NCI-H1417 (cell line): ENCODE measurements at regions not wholly inside any gene's neighbourhood (a gene's known extent, or its start where the extent isn't known, plus 50 kb on each side); places are given as distances from the start of the nearest gene placed in this dataset.

Experiments used
- DNase-seq, 3 experiments: peaks; one replicate each; lab custom pipeline; 2025; lab: John Stamatoyannopoulos, UW

DNA sequence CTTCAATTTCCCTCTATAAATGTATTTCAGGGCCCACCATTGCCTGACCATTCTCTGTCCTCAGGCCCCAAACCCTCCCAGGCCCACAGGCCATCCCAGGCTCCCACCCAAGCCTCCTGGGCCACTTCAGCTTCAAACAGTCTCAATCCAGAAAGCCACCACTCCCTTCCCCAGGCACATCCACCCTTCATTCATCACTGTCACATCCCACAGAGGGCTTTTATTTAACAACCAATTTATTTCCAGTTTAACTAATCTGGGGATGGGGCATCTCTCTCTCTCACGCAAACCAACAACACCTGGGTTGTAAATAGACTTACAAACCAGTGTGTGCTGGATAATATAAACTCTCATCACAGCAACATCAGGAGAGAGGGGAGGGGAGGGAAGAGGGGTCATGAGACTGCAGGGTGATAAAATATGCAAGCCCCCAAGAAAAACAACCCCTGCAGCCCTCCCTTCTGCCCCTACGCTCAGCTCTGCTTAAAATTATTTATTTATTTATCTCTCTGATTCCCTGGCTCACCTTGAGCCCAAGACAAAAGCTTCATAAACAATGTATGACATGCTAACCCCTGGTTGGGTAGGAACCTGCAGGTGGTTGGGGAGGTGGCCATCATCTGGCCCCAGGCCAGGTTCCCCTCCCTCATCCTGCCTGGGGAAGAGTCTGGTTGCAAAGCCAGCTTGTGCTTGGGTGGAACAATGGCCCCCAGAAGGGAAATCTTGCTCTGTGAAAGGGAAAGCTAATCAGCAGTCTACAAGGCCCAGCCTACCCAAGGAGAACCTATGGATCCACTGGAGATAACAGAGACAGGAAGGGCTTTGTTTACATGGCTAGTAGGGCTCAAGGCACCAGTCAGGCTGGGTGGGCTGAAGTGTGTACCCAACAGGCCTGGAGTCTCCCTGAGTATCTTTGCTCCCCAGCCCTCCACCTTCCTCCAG is 359.2 kb downstream of the BUD13 start:
- peak in 2 of 3 experiments; percentile 86 to 94 for DNase-seq

DNA sequence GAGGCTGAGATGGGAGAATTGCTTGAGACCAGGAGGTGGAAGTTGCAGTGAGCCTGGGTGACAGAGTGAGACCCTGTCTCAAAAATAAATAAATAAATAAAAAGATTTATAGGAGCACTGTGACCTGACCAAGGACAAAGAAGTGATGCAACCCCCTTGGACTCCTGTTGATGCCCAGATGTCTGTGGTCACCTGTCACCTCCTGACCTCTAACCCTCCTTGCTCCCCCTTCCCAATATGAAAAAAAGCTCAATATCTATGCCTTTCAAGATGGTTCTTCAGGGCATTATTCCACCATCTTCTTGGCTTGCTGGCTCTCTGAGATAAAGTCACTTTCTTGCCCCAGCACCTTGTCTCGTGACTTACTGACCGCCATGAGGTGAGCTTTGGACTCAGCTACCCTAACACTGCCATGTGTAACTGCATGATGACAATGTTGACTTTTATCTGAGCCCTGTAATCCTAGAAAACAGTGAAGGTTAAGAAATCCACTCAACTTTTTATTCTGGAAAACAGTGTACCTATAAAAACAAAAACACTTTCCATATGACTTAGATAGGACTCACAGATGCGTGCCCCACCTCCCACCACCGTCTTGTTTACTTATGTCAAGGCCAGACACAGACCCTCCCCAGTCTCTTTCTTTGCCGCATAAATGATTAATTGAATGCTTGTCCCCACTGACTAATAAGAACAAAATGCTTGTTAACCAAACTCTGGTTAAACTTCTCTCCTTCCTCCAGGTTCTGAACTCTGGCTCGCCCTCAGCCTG is 360.5 kb downstream of the BUD13 start:
- peak in 1 of 3 experiments; percentile 46 for DNase-seq

DNA sequence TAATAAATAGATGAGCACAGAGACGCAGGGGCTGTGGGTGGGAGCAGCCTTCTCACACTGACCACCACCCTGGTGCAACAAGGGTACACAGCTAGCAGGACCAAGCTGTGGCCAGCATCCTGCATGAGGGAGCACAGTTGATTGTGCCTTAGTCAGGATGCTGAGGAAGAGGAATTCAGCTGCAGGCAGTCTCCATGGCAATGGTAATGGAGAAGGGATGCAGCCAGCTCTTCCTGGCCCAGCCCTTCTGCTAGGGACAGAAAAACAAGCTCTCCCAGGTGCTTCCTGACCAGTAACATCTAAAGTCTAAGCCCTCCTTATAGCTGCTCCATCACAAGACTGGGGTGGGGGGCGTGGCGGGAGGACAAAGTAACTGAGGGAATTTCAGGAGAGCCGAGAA is 363.5 kb downstream of the BUD13 start:
- DNase-seq: peak in 2 of 3 experiments; percentile 33 to 61

DNA sequence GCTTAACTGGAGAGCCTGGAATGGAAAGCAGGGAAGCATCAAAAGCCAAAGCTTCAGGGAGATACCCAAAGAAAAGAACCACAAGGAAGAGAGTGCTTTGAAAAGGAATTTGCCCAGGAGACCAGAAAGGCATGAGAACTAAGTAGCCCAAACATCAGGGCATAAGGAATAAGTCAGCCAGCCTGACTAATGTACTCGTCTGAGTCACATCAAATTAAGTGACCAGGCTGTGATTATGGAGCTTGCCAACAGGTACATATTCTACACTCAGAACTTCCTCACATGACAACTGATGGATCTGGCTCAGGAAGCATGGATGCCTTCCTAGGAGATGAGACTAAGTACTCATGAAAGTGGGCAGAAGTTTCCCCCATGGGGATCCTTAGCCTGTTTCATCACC is 366.7 kb downstream of the BUD13 start:
- DNase-seq: no peak

DNA sequence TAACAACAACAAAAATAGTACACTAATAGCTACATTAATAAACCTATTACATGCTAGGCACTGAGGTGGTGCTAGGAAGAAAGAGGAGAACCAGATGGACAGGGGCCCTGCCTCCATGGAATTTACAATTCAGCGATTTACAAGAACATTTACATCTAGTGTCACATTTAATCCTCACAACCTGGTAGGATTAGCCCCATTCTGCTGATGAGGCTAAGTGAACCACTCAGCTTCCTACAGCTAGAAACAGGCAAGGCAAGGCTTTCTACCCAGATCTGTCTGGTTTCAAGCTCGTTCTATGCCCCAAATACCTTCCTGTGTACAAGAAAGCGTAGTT is 368.4 kb downstream of the BUD13 start:
- DNase-seq: no peak

DNA sequence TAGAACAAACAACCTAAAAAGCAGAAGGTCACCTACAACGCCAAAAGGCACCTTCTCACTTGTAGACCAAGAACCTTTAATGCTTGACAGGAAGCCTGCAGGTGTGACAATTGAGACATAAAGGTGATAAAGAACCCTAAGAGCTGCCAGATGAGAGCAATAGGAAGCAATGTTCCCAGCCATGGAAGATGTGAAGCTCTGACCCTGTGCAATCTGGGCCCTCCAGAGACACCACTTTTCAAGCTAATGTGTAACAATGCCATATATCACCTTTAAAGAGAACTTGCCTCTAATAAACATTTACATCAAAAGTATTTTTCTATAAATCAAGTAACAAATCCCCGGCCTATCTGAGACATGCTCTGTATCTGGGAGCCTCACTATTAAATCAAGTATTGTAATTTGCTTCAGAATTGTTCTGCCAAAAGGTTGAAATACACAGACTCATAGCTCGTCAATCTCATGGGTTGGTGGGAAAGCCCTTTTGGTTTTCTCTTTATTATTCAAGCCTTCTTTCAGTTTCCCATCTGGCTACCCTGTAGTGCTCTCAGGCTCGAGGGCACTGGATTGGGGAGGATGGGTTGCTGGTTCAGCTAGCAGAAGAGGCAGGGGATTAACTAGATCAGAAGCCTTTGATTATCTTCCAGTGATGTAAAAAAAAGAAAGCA is 368.9 kb downstream of the BUD13 start:
- DNase-seq: peak in 1 of 3 experiments; percentile 66

DNA sequence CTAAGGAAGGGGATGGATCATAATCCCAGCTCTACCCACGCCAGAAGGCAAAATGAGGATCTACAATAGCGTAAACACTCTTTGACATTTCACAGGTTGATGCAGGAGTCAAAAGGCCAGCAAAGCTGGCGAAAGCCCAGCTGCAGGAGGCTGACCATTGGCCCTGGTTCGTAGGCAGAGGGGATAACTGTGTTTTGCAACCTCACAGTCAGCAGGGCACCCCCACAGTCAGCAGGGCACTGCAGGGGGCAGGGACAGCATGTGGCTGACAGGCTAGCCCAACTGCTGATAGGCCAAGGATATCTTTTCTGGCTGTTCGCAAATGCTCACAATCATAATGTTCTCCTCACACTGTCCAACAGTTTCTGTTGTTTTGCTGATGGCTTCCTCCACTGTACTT is 372.7 kb downstream of the BUD13 start:
- DNase-seq: no peak

DNA sequence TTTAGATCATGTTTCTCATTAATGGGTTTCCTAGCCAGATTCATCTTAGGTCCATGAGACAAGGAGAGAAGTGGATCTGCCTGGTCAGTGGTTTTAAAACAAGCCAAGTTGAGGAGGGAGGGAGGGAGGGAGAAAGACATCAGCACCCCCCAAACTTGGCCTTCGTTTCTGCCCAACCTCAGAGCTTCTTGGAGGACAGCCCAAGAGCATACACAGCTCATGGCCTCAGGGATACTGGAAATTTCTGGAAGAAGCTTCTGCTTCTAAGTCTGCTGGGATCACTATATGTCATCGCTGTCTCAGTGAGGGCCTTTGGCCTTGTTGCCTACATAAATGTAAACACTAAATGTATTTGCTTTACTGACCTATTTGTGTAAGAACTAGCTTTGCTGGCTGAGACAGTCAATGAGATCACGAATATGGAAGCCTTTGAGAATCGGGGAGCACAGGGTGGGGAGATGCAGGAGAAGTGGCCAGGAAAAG is 375.1 kb downstream of the BUD13 start:
- DNase-seq: no peak

DNA sequence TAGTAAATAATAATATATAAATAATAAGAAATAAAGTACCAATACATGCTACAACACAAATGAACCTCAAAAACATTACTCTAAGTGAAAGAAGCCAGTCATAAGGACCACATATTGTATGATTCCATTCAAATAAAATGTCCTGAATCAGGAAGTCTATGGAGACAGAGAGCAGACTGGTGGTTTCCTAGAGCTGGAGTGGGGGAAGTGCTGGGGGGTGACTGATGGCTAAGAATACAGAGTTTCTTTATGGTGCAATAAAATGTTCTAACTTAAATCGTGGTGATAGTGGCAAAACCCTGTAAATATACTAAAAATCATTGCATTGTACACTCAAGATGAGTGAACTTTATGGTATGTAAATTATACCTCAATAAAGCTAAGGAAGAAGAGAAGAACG is 376.5 kb downstream of the BUD13 start:
- DNase-seq: no peak

DNA sequence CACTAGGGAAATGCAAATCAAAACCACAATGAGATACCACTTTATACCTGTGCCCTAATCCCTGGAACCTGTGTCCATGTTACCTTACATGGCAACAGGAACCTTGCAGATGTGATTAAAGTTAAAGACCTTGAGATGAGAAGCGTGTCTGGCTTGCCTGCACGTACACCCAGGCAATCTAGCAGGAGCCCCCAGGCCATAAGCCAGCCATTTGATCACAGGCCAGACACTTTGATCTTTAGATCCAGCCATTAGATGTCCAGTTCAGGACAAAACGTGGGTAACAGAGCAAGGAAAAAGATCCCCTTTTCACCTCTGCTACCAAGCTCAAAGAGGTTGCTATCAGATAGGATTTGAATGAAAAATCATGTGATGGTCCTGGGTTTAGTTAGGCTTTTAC is 378.8 kb downstream of the BUD13 start:
- no peak for DNase-seq

DNA sequence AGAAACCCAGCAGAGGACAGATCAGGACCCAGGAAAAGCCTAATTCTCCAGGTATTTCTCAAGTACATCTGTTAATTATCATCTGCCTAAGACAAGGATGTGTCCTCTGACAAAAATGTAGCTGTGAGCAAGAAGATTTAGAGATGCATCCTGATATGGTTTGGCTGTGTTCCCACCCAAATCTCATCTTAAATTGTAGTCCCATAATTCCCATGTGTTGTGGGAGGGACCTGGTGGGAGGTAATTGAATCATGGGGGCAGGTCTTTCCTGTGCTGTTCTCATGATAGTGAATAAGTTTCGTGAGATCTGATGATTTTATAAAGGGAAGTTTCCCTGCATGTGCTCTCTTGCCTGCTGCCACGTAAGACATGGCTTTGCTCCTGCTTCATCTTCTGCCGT is 381.8 kb downstream of the BUD13 start:
- no peak for DNase-seq

DNA sequence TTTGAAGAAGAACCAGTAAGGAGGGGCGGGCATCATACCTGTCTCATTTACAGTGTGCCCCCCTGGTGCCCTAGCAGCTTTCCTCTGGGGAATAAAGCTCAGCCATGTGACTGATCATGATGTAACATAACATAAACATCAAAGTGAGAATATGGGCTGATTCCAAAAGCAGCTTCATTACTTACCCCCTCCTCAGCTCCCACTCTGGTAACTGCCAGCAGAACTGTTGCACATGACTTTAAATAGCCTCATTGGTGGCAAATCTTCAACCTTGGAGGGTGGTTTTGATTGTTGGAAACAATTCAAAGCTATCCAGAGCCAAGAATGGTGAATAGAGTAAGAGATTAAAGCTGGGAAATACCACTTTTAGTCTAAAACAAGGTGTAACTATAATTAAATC is 384.6 kb downstream of the BUD13 start:
- DNase-seq: no peak

DNA sequence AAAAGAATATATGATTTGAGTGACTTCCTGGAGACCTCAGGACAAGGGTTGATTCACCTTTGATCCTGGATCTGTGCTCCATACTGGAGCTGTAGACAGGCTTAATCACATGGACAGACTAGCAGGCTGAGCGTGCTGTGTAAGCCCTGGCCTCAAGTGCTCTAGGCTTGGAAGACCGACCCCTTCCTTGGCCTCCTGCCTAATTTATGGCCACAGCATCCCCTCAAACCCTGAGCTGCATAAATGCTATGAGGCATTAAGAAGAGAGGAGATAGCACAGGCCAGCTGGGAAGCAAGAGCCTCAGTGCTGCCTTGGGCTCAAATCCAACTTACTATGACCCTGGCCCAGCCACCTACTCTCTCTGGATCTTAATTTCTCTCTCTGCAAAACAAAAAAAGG is 385.1 kb downstream of the BUD13 start:
- DNase-seq: no peak

DNA sequence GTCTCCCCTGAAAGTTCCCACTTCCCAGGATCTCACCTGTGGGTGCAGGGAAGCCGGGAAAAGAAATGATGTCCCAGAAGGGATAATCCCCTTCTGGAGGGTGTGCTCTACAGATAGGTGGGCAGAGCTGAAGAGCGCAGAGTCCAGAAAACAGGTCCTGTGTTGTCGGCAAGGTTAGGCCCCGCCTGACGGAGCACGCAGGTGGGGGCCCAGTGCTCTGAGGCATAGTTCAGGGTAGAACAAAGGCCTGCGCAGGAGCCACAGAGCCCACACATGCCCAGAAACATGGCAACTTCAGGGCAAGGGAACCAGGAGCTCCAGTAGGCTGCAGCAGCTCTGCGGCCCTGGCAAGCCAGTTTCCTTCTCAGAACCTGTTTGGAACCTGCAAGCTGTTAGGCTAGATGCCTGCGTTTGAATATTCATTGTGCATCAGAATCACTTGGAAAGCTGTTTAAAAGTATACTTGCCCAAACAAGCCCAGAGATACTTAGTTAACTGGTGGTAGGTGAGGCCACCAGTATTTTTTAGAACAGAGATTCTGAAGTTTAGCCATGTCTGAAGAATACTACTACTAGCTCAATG is 386.6 kb downstream of the BUD13 start:
- DNase-seq: no peak

DNA sequence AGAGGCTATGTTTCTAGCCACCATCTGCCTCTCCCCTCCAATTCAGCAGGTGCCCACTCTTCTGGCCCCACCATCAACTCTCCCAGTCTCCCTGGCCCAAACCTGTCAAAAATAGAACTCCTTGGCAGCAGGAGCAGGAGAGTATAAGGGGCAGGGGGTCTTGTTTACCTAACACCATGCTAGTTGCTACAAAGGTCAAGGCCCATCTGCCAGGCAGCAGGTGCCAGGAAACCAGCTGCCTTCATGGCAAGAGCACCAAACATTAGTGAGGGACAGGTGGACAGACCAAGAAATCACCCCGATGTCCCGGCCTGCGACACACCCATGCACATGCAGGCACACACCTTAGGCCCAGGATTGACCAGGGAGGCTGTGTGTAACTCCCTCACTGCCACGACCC is 387.9 kb downstream of the BUD13 start:
- DNase-seq: peak in 2 of 3 experiments; percentile 14 to 59

DNA sequence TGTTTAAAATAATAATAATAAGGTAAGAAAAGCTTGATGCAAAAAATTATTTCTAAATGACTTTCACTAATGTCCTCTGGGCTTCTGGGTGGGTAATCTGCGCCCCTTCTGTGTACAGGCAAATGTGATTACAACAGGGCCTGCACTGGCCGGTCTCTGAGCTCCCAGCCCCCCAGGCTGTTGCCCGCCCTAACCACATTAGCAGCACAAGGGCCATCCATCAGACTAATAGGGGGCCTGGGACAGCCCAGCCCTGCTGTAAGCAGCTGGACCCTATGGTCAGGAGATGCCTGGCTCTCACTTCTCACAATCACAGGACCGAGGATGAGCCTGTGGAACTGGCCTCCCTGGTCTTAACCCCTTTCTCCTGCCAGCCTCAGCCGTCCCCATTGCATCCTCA is 388.4 kb downstream of the BUD13 start:
- DNase-seq: peak in 1 of 3 experiments; percentile 34

DNA sequence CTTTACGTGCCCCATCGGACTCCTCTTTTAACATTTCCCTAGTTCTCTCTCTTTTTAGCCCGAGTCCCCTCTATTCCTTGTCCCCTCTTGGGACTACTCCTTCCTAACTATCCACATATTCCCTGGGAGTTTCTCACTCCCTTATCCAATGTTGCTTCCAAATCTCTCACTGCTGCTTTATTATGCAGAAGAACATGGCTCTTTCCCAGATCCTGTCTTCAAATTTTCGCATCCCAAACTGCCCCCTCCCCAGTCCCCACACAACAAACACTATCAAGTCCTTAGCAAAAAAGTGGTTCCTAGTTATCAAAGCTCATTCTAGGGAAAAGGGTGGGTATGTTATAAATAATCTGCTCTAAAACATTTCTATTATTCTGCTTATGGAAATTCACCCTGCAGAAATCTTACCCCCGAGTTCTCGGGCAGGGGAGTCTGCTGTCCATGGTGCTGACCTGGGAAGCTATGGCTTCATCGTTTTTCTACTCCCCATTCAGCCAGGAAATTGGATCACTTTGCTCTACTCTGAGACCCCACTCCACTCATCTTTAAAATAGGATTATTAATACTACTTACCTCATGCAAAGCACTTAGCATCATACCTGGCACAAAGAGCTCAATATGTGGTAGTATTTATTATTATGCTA is 393.5 kb downstream of the BUD13 start:
- DNase-seq: no peak

DNA sequence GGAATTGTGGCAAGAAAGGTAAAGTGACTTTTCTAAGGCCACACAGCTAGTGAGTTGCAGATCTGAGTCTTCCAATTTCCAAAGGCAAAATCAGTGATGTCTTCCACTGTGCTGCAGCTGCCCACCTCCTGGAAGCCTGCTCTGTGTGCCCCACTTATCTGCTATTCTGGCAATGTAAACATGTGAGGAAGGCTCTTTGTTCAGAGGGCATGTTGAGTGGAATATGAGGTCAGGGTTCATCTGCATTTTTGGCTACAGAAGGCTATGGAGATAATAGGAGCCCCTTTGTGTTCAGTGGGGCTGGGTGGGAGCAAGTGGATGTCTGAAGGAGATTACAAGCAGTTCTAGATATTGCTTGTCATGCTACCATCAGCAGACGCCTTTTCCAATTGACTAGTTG is 396.2 kb downstream of the BUD13 start:
- peak; percentile 53 to 88 (median 66) for DNase-seq

DNA sequence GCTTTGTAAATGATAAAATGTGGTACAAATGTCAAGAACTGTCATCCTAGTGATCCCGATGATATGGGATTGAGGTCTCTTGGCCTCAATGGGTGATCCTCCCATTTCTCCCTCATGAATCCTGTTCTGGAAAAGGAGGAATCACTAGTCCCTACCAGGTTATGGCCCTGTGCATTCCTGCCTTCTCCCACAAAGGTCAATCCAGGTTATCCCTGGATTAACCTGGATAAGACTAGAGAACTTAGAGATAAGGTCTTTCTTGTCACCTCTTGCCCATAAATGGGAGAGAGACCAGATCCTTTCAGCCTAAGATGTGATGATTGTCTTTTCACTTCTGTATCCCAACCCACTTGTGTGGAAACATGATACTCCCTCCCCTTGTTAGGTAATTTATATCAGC is 396.7 kb downstream of the BUD13 start:
- DNase-seq: peak in 1 of 3 experiments; percentile 66

DNA sequence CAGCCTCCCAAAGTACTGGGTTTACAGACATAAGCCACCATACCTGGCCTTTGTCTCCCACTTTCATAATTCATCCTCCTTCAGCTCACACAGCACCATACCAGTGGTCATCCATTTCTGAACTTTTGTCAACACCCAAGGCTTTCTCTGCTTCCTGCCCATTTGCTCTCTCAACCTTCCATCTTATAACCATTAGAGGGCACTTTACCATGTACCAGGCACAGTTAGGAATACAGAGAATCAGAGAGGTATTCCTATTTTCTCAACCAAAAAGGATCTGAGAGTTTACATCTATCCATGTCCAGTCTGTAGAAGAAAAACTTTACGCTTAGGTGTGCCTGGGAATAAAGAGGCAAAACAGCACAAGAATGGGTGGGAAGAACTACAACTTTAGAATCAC is 397.6 kb downstream of the BUD13 start:
- peak in 1 of 3 experiments; percentile 11 for DNase-seq

DNA sequence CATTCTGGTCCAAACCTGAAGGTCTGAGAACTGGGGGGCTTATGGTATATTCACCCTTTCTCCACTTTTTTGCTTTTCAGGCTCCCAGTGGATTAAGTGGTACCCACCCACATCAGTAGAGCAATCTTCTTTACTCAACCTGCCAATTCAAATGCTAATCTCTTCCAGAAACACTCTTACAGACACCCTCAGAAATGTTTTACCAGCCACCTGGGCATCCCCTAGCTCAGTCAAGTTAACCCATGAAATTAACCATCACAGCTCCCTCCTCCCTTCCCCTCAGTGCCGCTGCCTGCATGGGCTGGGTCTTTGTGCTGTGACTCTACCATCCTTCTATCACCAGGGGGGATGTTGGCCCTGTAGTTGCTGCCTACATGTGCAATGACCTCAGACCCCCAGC is 398.7 kb downstream of the BUD13 start:
- DNase-seq: no peak
